SJSA1 (cell line): ENCODE measurements at regions not wholly inside any gene's neighbourhood (a gene's known extent, or its start where the extent isn't known, plus 50 kb on each side); places are given as distances from the start of the nearest gene placed in this dataset.

ENCODE experiments used
- DNase-seq, 2 experiments: peaks; one replicate each; pipeline ENCODE4 v3.0.0-alpha.2; 2015 to 2020; ENCODE audit warnings: low spot score in 2 of 2, low read depth in 1 of 2
- H3K27ac ChIP-seq: fragments of 250-450 bp; sonication (Bioruptor Pico); 2 replicates; pipeline ENCODE4 v1.5.1; 2020; ENCODE audit warnings: mild to moderate bottlenecking, moderate library complexity
- H3K27me3 ChIP-seq: fragments of 250-450 bp; sonication (Bioruptor Pico); replicated peaks from 2 replicates; pipeline ENCODE4 v1.5.1; 2020; ENCODE audit warnings: mild to moderate bottlenecking, moderate library complexity
- H3K36me3 ChIP-seq: fragments of 250-450 bp; sonication (Bioruptor Pico); 2 replicates; pipeline ENCODE4 v1.5.1; 2020; ENCODE audit warnings: mild to moderate bottlenecking
- H3K4me1 ChIP-seq: fragments of 250-450 bp; sonication (Bioruptor Pico); replicated peaks from 2 replicates; pipeline ENCODE4 v1.6.1; 2021; ENCODE audit warnings: mild to moderate bottlenecking
- H3K4me3 ChIP-seq: fragments of 250-450 bp; sonication (Bioruptor Pico); 2 replicates; pipeline ENCODE4 v1.5.1; 2020; ENCODE audit warnings: mild to moderate bottlenecking
- H3K9me3 ChIP-seq: fragments of 250-450 bp; sonication (Bioruptor Pico); replicated peaks from 2 replicates; pipeline ENCODE4 v1.5.1; 2020; ENCODE audit warnings: mild to moderate bottlenecking

GRCh38 chr19:30712431-30713337, 340.5 kb downstream of the ZNF536 start:
- no peaks in the 10 kb centered on the region for H3K36me3 ChIP-seq
- no peaks in the 10 kb centered on the region for H3K9me3 ChIP-seq
- H3K27me3 ChIP-seq = no peaks in the 10 kb centered on the region
- no peaks in the 10 kb centered on the region for H3K4me1 ChIP-seq
- no peak overlapping the region for H3K4me3 ChIP-seq
- no peak overlapping the region for H3K27ac ChIP-seq
- no peak for DNase-seq

- Histone ChIP-seq H3K27ac (no peak overlapping the region), H3K9me3 (no peaks in the 10 kb centered on the region), H3K27me3 (no peaks in the 10 kb centered on the region), H3K4me1 (no peaks in the 10 kb centered on the region), H3K4me3 (no peak overlapping the region), H3K36me3 (no peaks in the 10 kb centered on the region)
- DNase-seq = no peak
Observed at GRCh38 chr19:30711826-30712225, 339.6 kb downstream of the ZNF536 start.

- H3K4me1 ChIP-seq = no peaks in the 10 kb centered on the region
- no peaks in the 10 kb centered on the region for H3K9me3 ChIP-seq
- no peaks in the 10 kb centered on the region for H3K27me3 ChIP-seq
- no peaks in the 10 kb centered on the region for H3K36me3 ChIP-seq
- no peak overlapping the region for H3K27ac ChIP-seq
- H3K4me3 ChIP-seq = no peak overlapping the region
- no peak for DNase-seq
Observed at GRCh38 chr19:30711296-30711695, 339.1 kb downstream of the ZNF536 start.

- DNase-seq = no peak
- H3K27ac ChIP-seq = no peak overlapping the region
- no peaks in the 10 kb centered on the region for H3K9me3 ChIP-seq
- H3K4me3 ChIP-seq = no peak overlapping the region
- H3K27me3 ChIP-seq = no peaks in the 10 kb centered on the region
- H3K4me1 ChIP-seq = no peaks in the 10 kb centered on the region
- H3K36me3 ChIP-seq = no peaks in the 10 kb centered on the region
Observed at GRCh38 chr19:30710721-30711120, 338.5 kb downstream of the ZNF536 start.

GRCh38 chr19:30708416-30709178, 336.4 kb downstream of the ZNF536 start:
- H3K9me3 ChIP-seq = no peaks in the 10 kb centered on the region
- no peak overlapping the region for H3K27ac ChIP-seq
- H3K36me3 ChIP-seq = no peaks in the 10 kb centered on the region
- H3K4me3 ChIP-seq = no peak overlapping the region
- DNase-seq = no peak
- H3K27me3 ChIP-seq = no peaks in the 10 kb centered on the region
- H3K4me1 ChIP-seq = no peaks in the 10 kb centered on the region

GRCh38 chr19:30704771-30705330, 332.7 kb downstream of the ZNF536 start:
- no peak overlapping the region for H3K27ac ChIP-seq
- no peak for DNase-seq
- H3K27me3 ChIP-seq = no peaks in the 10 kb centered on the region
- H3K4me1 ChIP-seq = no peaks in the 10 kb centered on the region
- no peak overlapping the region for H3K4me3 ChIP-seq
- no peaks in the 10 kb centered on the region for H3K9me3 ChIP-seq
- no peaks in the 10 kb centered on the region for H3K36me3 ChIP-seq

- Histone ChIP-seq H3K36me3 (no peaks in the 10 kb centered on the region), H3K4me1 (no peaks in the 10 kb centered on the region), H3K27me3 (no peaks in the 10 kb centered on the region), H3K4me3 (no peak overlapping the region), H3K9me3 (no peaks in the 10 kb centered on the region), H3K27ac (no peak overlapping the region)
- no peak for DNase-seq
Observed at GRCh38 chr19:30703645-30704044, 331.5 kb downstream of the ZNF536 start.

GRCh38 chr19:30701178-30701577, 329.0 kb downstream of the ZNF536 start:
- no peaks in the 10 kb centered on the region for H3K36me3 ChIP-seq
- no peak overlapping the region for H3K27ac ChIP-seq
- H3K4me3 ChIP-seq = no peak overlapping the region
- no peaks in the 10 kb centered on the region for H3K9me3 ChIP-seq
- peaks cover 6% of the 10 kb centered on the region for H3K4me1 ChIP-seq
- H3K27me3 ChIP-seq = no peaks in the 10 kb centered on the region
- no peak for DNase-seq

- no peak overlapping the region for H3K27ac ChIP-seq
- H3K9me3 ChIP-seq = no peaks in the 10 kb centered on the region
- no peaks in the 10 kb centered on the region for H3K36me3 ChIP-seq
- H3K27me3 ChIP-seq = no peaks in the 10 kb centered on the region
- peaks cover 19% of the 10 kb centered on the region for H3K4me1 ChIP-seq
- H3K4me3 ChIP-seq = no peak overlapping the region
- DNase-seq = no peak
Observed at GRCh38 chr19:30699871-30700280, 327.7 kb downstream of the ZNF536 start.

- Histone ChIP-seq H3K27ac (no peak overlapping the region), H3K4me3 (no peak overlapping the region), H3K27me3 (no peaks in the 10 kb centered on the region), H3K36me3 (no peaks in the 10 kb centered on the region), H3K9me3 (no peaks in the 10 kb centered on the region), H3K4me1 (peaks cover 48% of the 10 kb centered on the region)
- peak; percentile 81 to 86 for DNase-seq
Observed at GRCh38 chr19:30696514-30696913, 324.3 kb downstream of the ZNF536 start.

- no peaks in the 10 kb centered on the region for H3K36me3 ChIP-seq
- no peak overlapping the region for H3K27ac ChIP-seq
- H3K9me3 ChIP-seq = no peaks in the 10 kb centered on the region
- no peaks in the 10 kb centered on the region for H3K27me3 ChIP-seq
- no peak overlapping the region for H3K4me3 ChIP-seq
- peaks cover 55% of the 10 kb centered on the region for H3K4me1 ChIP-seq
- DNase-seq = no peak
Observed at GRCh38 chr19:30695171-30695875, 323.1 kb downstream of the ZNF536 start.

- H3K27me3 ChIP-seq = no peaks in the 10 kb centered on the region
- no peaks in the 10 kb centered on the region for H3K36me3 ChIP-seq
- peak overlapping the region; percentile 37 for H3K27ac ChIP-seq
- H3K4me3 ChIP-seq = 0 out of 2 replicates have a peak overlapping the region, but pooled peaks have one; percentile 2
- H3K9me3 ChIP-seq = no peaks in the 10 kb centered on the region
- peaks cover 61% of the 10 kb centered on the region for H3K4me1 ChIP-seq
- peak; percentile 73 to 75 for DNase-seq
Observed at GRCh38 chr19:30694156-30694755, 322.1 kb downstream of the ZNF536 start.

GRCh38 chr19:30692879-30693503, 320.8 kb downstream of the ZNF536 start:
- Histone ChIP-seq H3K9me3 (no peaks in the 10 kb centered on the region), H3K36me3 (no peaks in the 10 kb centered on the region), H3K4me1 (peaks cover 61% of the 10 kb centered on the region), H3K4me3 (no peak overlapping the region), H3K27me3 (no peaks in the 10 kb centered on the region), H3K27ac (no peak overlapping the region)
- no peak for DNase-seq
